ENCODE measurements at regions not wholly inside any gene's neighbourhood (a gene's known extent, or its start where the extent isn't known, plus 50 kb on each side); places are given as distances from the start of the nearest gene placed in this dataset.

DNA sequence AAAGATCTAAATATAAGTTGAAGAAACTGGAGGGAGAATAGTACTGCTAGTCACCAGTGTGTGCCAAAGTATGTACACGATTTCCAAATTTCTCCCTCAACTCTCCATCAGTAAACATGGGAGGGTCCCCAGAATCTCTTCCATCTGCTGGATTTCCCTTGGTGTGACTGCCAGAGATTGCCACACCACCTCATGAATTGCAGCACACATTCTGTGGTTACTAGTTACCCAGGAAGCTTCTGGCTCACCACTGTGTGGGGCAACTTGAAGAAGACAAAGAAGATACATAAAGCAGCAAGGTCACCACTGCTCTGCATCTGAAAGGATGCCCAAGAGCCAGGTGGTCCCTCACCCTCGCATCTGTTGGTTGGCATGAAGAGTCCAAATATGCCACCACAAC lies 191.7 kb upstream of the ESRRG start:
- H3K27ac ChIP-seq: no peak overlapping the region
- no peak overlapping the region for H3K4me3 ChIP-seq (ENCODE audit: low read depth, low read length)
- H3K36me3 ChIP-seq (replicated peaks): no peaks in the 10 kb centered on the region
- no peak for TF ChIP-seq CTCF (IDR thresholded peaks at IDR 0.05; ENCODE audit: low read depth, low read length, missing control alignments)
- DNase-seq: no peak
- in situ Hi-C loops (cut with HindIII; ENCODE audit: low pct_ligation_motif_present, low sequenced_read_pairs): no loop called here
- H3K27me3 ChIP-seq (replicated peaks): no peaks in the 10 kb centered on the region

- H3K36me3 ChIP-seq (replicated peaks): no peaks in the 10 kb centered on the region
- H3K27ac ChIP-seq: no peak overlapping the region
- no peak for DNase-seq
- in situ Hi-C loops (cut with HindIII; ENCODE audit: low pct_ligation_motif_present, low sequenced_read_pairs): no loop called here
- no peak overlapping the region for H3K4me3 ChIP-seq (ENCODE audit: low read depth, low read length)
- no peak for TF ChIP-seq CTCF (IDR thresholded peaks at IDR 0.05; ENCODE audit: low read depth, low read length, missing control alignments)
- H3K27me3 ChIP-seq (replicated peaks): no peaks in the 10 kb centered on the region
Observed at GRCh38 chr1:216913976-216914375, 190.7 kb upstream of the ESRRG start.

DNA sequence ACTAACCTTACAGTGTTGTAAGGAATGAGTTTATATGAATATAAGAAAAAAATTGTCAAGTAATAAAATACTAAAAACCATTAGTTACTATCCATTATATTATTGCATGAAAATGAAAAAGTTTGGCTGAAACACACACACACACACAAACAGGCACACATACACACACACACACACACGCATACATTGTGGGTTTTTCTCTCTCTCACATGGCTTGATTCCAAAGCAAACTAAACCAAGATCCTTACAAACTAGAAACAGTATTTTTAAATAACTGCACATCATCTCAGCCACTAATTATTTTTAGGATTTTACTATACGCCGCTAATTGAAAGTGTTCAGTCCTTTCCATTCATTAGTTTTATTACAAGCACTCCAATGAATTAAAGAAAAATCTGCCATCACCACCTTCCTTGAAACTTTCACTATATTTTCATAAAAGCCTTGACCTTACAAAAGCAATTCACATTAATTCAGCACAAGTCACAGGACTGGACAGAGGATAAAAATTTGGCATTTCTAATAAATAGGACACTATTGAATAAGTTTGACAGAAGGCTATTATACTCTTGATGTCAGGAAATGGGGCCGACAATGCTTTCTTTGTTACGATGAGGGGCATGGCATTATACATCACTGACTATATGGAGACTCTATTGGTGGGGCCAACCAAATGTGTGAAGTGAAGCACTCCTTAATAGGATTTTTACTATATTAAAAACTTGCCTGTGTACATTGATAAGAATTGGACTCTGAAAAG lies 187.0 kb upstream of the ESRRG start:
- H3K27ac ChIP-seq: no peak overlapping the region
- no peaks in the 10 kb centered on the region for H3K27me3 ChIP-seq (replicated peaks)
- TF ChIP-seq CTCF (IDR thresholded peaks at IDR 0.05; ENCODE audit: low read depth, low read length, missing control alignments): no peak
- no peaks in the 10 kb centered on the region for H3K36me3 ChIP-seq (replicated peaks)
- no peak for DNase-seq
- in situ Hi-C loops (cut with HindIII; ENCODE audit: low pct_ligation_motif_present, low sequenced_read_pairs): no loop called here
- no peak overlapping the region for H3K4me3 ChIP-seq (ENCODE audit: low read depth, low read length)

DNA sequence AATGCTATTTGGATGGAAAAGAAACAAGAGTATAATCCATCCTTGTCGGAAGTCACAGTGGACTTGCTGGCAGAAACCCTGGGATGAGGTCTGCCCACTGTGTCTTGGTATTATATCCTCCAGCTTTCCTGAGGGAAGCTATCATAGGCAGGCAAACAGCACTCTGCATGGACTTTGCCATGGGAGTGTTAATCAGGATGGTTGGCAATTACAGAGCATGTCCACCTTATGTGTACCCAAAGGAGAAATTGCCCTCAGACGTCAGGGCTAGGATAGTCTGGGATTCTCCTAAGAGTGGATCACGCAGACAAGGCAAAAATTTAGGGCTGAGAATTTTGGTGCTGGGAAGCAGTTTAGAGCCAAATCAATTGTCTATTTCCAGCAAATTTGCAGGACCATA lies 184.9 kb upstream of the ESRRG start:
- in situ Hi-C loops (cut with HindIII; ENCODE audit: low pct_ligation_motif_present, low sequenced_read_pairs): no loop called here
- no peak for DNase-seq
- H3K27ac ChIP-seq: no peak overlapping the region

GRCh38 chr1:216907100-216907499 lies 183.9 kb upstream of the ESRRG start:
- in situ Hi-C loops (cut with HindIII; ENCODE audit: low pct_ligation_motif_present, low sequenced_read_pairs): no loop called here
- no peak for DNase-seq

More for the DNA sequence above, 184.9 kb upstream of the ESRRG start:
- no peak for TF ChIP-seq CTCF (IDR thresholded peaks at IDR 0.05; ENCODE audit: low read depth, low read length, missing control alignments)
- Histone ChIP-seq H3K36me3 (replicated peaks) (no peaks in the 10 kb centered on the region), H3K27me3 (replicated peaks) (no peaks in the 10 kb centered on the region), H3K4me3 (ENCODE audit: low read depth, low read length) (no peak overlapping the region)

More at GRCh38 chr1:216907100-216907499, 183.9 kb upstream of the ESRRG start:
- Histone ChIP-seq H3K27ac (no peak overlapping the region), H3K27me3 (replicated peaks) (no peaks in the 10 kb centered on the region), H3K36me3 (replicated peaks) (no peaks in the 10 kb centered on the region), H3K4me3 (ENCODE audit: low read depth, low read length) (no peak overlapping the region)
- no peak for TF ChIP-seq CTCF (IDR thresholded peaks at IDR 0.05; ENCODE audit: low read depth, low read length, missing control alignments)
